Breast epithelium (tissue), 3 donors: ENCODE measurements at regions not wholly inside any gene's neighbourhood (a gene's known extent, or its start where the extent isn't known, plus 50 kb on each side); places are given as distances from the start of the nearest gene placed in this dataset.

Experiments
- CTCF ChIP-seq, 3 donors: fragments of 450-650 bp; IDR thresholded peaks; one replicate each; pipeline ENCODE4 v1.5.1; 2016 to 2017; ENCODE audit warnings: antibody characterized with exemption in 3 of 3, mild to moderate bottlenecking in 3 of 3, moderate library complexity in 3 of 3
- POLR2A ChIP-seq: fragments of 450-650 bp; IDR thresholded peaks from one replicate; pipeline ENCODE4 v1.6.1; 2016; ENCODE audit warnings: antibody characterized with exemption, mild to moderate bottlenecking, moderate library complexity

DNA sequence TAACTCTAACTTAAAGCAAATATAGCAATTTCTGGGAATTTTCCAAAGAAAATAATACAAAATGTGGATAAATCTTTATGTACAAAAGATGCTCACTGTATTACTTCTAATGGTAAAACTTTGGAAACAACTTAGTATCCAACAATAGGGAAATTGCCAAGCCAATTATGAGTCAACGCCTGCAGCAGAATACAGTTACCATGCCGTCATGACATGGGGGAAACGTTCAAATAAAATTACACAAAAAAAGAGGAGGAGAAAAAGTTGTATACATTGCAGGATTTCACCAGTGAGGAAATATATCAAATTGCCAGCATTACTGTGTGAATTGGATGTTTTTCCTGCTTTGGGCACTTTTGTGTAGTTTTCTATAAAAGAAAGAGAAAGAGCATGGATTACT, 469.6 kb downstream of the SOX9 start:
- TF ChIP-seq CTCF (IDR thresholded peaks at IDR 0.05) (no peak), POLR2A (no peak)
